HepG2 (cell line): ENCODE measurements at regions not wholly inside any gene's neighbourhood (a gene's known extent, or its start where the extent isn't known, plus 50 kb on each side); places are given as distances from the start of the nearest gene placed in this dataset.

Experiments used
- BCLAF1 ChIP-seq: fragments of 450-650 bp; IDR thresholded peaks from 2 replicates; pipeline ENCODE4 v1.6.1; 2017; ENCODE audit warnings: mild to moderate bottlenecking
- CTCF ChIP-seq: sonication (generic); formaldehyde crosslinking; IDR thresholded peaks from 2 replicates; pipeline ENCODE4 v1.5.0; 2020; ENCODE audit warnings: mild to moderate bottlenecking, missing genetic modification reagents, moderate library complexity
- GABPA ChIP-seq, 2 experiments: IDR thresholded peaks; 2 replicates each; pipeline ENCODE4 v1.6.1; 2011 to 2016; ENCODE audit warnings: low read depth in 2 of 2, low read length in 1 of 2, missing biosample characterization in 1 of 2, missing genetic modification characterization in 1 of 2
- RELA ChIP-seq: sonication (generic); formaldehyde crosslinking; IDR thresholded peaks from 2 replicates; pipeline ENCODE4 v1.4.0; 2020; ENCODE audit warnings: missing genetic modification reagents

GRCh38 chr10:43943818-43944360 lies 295.2 kb upstream of the ZNF32 start:
- TF ChIP-seq GABPA (IDR thresholded peaks at IDR 0.05; ENCODE audit: low read depth, low read length) (no peak), GABPA (CRISPR knock-in tag; IDR thresholded peaks at IDR 0.05; ENCODE audit: low read depth) (no peak), BCLAF1 (no peak), RELA (CRISPR knock-in tag) (no peak), CTCF (no peak)
